HFF-Myc (cell line): ENCODE measurements at regions not wholly inside any gene's neighbourhood (a gene's known extent, or its start where the extent isn't known, plus 50 kb on each side); places are given as distances from the start of the nearest gene placed in this dataset.

Source experiments
- DNase-seq: peaks from one replicate; pipeline ENCODE4 v3.0.0-alpha.2; 2011; ENCODE audit warnings: low read depth; ENCODE audit errors: extremely low read depth
- H3K4me3 ChIP-seq: replicated peaks from 2 replicates; pipeline ENCODE4 v1.5.1; 2011; ENCODE audit warnings: low read depth, mild to moderate bottlenecking, control low read depth, low read length
- TF ChIP-seq, protein P1 (sequence below): IDR thresholded peaks from 2 replicates; pipeline ENCODE4 v1.5.1; 2012; ENCODE audit warnings: mild to moderate bottlenecking, low read depth, low read length, control low read depth; ENCODE audit errors: missing control alignments

DNA sequence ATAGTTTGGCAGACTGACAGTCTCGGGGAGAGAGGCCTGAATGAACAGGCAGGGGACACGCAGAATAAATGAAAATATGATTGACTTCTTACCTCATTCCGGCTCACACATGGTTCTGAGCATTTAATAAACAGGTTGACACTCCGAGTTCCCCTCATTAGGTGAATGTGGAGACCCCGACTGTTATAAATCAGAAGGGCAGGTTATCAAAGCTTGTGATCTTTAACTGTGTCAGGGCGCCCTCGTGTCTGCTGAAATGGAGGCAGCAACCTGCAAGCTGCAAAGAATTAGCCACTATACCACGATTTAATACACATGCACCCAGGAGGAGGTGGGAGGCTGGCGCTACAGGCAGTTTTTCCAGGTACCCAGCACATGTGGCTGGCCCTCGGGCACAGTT, 627.5 kb downstream of the MED13L start:
- no peak for DNase-seq
- no peak overlapping the region for H3K4me3 ChIP-seq
- TF ChIP-seq, protein P1, sequence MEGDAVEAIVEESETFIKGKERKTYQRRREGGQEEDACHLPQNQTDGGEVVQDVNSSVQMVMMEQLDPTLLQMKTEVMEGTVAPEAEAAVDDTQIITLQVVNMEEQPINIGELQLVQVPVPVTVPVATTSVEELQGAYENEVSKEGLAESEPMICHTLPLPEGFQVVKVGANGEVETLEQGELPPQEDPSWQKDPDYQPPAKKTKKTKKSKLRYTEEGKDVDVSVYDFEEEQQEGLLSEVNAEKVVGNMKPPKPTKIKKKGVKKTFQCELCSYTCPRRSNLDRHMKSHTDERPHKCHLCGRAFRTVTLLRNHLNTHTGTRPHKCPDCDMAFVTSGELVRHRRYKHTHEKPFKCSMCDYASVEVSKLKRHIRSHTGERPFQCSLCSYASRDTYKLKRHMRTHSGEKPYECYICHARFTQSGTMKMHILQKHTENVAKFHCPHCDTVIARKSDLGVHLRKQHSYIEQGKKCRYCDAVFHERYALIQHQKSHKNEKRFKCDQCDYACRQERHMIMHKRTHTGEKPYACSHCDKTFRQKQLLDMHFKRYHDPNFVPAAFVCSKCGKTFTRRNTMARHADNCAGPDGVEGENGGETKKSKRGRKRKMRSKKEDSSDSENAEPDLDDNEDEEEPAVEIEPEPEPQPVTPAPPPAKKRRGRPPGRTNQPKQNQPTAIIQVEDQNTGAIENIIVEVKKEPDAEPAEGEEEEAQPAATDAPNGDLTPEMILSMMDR: no peak

DNA sequence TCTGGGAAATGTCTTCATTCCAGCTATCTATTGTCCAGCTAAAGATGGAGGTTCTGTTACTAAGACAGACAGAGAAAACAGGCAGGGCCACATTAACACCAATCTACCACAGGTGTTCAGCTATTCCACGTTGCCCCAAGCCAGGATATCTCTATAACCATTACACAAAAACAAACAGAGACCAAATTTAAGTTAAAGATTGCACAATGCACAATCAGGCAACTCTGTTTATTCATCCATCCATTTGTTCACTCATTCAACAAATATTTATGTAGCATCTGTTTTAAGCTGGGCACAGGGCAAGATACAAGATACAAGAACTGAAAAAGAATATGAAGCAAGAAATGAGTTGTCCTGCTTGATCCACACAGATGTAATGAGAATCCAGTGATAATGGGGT, 629.0 kb downstream of the MED13L start:
- TF ChIP-seq, protein P1: no peak
- no peak for DNase-seq
- H3K4me3 ChIP-seq: no peak overlapping the region

DNA sequence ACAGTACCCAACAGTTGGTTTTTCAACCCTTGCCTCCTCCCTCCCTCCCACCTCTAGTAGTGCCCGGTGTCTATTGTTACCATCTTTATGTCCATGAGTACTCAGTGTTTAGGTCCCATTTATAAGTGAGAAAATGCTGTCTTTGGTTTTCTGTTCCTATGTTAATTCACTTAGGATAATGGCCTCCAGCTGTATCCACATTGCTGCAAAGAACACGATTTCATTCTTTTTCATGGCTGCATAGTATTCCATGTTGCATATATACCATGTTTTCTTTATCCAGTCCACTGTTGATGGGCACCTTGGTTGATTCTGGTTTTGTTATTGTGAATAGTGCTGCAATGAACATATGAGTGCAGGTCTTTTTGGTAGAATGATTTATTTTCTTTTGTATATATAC, 631.3 kb downstream of the MED13L start:
- TF ChIP-seq, protein P1: no peak
- DNase-seq: no peak
- no peak overlapping the region for H3K4me3 ChIP-seq

DNA sequence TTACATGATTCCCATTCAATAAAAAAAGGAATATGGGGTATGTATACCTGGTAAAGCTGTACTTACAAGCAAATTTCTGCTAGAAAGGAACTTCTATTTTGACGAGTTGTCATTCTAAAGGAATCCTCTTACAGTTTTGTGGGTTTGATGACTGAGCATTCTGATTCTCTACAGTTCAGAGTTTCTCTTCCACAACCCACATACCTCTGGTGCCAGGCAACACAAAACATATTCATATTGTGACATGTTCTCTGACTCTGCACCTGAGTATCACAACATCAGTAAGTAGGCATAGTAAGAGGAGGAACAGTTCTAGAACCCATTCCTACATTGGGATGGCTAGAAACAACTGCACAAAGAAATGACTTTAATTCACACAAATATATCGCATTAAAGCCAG, 636.6 kb downstream of the MED13L start:
- H3K4me3 ChIP-seq: no peak overlapping the region
- no peak for DNase-seq
- TF ChIP-seq, protein P1: no peak

DNA sequence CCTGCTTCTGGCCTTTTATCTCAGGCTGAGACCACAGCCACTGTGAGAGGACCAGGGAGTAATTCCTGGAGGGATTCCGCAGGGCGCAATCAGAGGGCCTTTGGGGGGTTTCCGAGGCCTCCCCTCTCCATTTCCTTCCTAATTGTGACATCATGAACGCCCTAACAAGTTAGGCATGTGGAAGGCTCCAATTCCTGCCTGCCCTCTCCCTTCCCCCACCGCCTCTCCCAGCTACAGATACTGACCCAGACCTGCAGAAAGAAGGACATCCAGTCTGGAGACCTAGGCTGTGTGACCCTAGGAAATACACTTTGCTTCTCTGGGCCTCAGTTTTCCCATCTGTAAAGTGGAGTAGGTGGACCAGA, 637.9 kb downstream of the MED13L start:
- H3K4me3 ChIP-seq: no peak overlapping the region
- DNase-seq: no peak
- TF ChIP-seq, protein P1: no peak

DNA sequence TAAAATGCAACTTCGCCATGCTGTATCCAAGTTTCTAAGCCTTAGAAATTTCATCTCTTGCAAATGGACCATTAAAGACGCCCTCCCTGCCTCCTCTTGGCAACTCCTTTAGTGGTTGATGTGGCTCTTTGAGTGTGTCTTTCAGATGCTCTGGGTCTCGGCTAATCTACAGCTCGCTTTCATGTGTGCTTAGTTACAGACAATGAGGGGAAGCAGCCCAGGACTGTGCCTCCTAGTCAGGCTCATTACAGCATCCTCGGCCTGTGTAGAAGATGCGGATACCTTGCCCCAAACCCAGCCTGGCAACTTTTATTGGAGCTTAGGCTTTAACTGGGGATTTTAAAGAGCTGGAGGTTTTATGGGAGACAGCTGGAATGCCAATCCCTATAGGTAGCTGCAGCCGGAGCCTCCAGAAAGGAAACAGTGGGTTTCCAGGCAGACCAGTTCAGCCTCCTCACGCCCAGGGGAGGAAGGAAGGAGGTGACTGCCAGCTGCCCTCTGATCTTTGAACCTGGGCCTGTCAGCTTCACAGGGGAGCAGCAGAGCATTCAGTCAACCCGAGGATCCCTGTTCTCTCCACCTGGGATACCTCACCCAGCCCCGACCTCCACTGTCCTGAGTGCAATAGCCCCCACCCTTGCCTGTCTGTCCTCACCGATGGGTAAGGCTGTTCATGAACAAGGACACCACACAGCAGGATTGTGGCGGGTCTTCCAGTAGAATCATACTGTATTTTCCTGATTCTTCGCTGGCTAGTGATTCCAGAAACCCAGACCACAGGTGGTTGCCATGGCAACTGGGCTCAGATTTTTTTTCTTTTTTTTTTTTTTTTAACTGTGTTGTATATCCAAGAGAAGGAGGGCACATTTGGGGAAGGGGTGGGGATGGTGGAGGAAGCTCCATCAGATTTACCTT, 638.5 kb downstream of the MED13L start:
- DNase-seq: no peak
- H3K4me3 ChIP-seq: no peak overlapping the region
- TF ChIP-seq, protein P1: no peak
